Trophoblast cell (in vitro differentiated cells and primary cell): ENCODE measurements at regions not wholly inside any gene's neighbourhood (a gene's known extent, or its start where the extent isn't known, plus 50 kb on each side); places are given as distances from the start of the nearest gene placed in this dataset.
A peak's percentile ranks its signal among the peaks of the same experiment; 100 is the strongest.

Experiments
- DNase-seq, 2 donors: peaks; one replicate each; pipeline ENCODE4 v3.0.0-alpha.2; 2016
- H2AFZ ChIP-seq: 2 replicates; pipeline ENCODE4 v1.6.1; 2013; ENCODE audit warnings: low read length, moderate library complexity, mild to moderate bottlenecking; ENCODE audit not compliant: insufficient read depth, poor library complexity
- H2AK5ac ChIP-seq: 2 replicates; pipeline ENCODE4 v1.6.1; 2013; ENCODE audit warnings: mild to moderate bottlenecking, low read length
- H2BK120ac ChIP-seq: 2 replicates; pipeline ENCODE4 v1.6.1; 2013; ENCODE audit warnings: low read length, mild to moderate bottlenecking, moderate library complexity; ENCODE audit not compliant: insufficient read depth, poor library complexity
- H2BK12ac ChIP-seq: 2 replicates; pipeline ENCODE4 v1.6.1; 2013; ENCODE audit warnings: mild to moderate bottlenecking, low read length, moderate library complexity
- H2BK5ac ChIP-seq: 2 replicates; pipeline ENCODE4 v1.6.1; 2013; ENCODE audit warnings: low read length, low read depth, moderate library complexity, mild to moderate bottlenecking; ENCODE audit not compliant: poor library complexity
- H3K14ac ChIP-seq: 2 replicates; pipeline ENCODE4 v1.6.1; 2013; ENCODE audit warnings: mild to moderate bottlenecking, low read length
- H3K18ac ChIP-seq: 2 replicates; pipeline ENCODE4 v1.6.1; 2013; ENCODE audit warnings: mild to moderate bottlenecking, low read length
- H3K23ac ChIP-seq: 2 replicates; pipeline ENCODE4 v1.6.1; 2013; ENCODE audit warnings: low read length
- H3K27ac ChIP-seq: 2 replicates; pipeline ENCODE4 v1.5.1; 2013; ENCODE audit warnings: low read depth, mild to moderate bottlenecking, inconsistent platforms, low read length, moderate library complexity
- H3K27me3 ChIP-seq: 2 replicates; pipeline ENCODE4 v1.6.1; 2013; ENCODE audit warnings: inconsistent platforms, mild to moderate bottlenecking, low read length, moderate library complexity; ENCODE audit not compliant: insufficient read depth
- H3K36me3 ChIP-seq, 2 experiments: 1 replicate in 1 of 2; 2 replicates in 1 of 2; pipeline ENCODE4 v1.6.1; 2013; ENCODE audit warnings: low read length in 2 of 2, mild to moderate bottlenecking in 2 of 2, moderate library complexity in 1 of 2; ENCODE audit not compliant: insufficient read depth in 2 of 2, control insufficient read depth in 1 of 2
- H3K4ac ChIP-seq: 2 replicates; pipeline ENCODE4 v1.6.1; 2013; ENCODE audit warnings: low read depth, mild to moderate bottlenecking, low read length, moderate library complexity
- H3K4me1 ChIP-seq, 2 experiments: 1 replicate in 1 of 2; 2 replicates in 1 of 2; pipeline ENCODE4 v1.6.1; 2013; ENCODE audit warnings: low read length in 2 of 2, mild to moderate bottlenecking in 2 of 2, moderate library complexity in 1 of 2; ENCODE audit not compliant: insufficient read depth in 2 of 2, control insufficient read depth in 1 of 2
- H3K4me2 ChIP-seq: 2 replicates; pipeline ENCODE4 v1.6.1; 2013; ENCODE audit warnings: inconsistent platforms, mild to moderate bottlenecking, low read length, moderate library complexity
- H3K4me3 ChIP-seq: 2 replicates; pipeline ENCODE4 v1.5.1; 2013; ENCODE audit warnings: mild to moderate bottlenecking, low read depth, low read length, inconsistent platforms
- H3K79me1 ChIP-seq: one replicate; pipeline ENCODE4 v1.6.1; 2013; ENCODE audit warnings: low read length
- H3K79me2 ChIP-seq: 2 replicates; pipeline ENCODE4 v1.6.1; 2013; ENCODE audit warnings: low read length, mild to moderate bottlenecking; ENCODE audit not compliant: control insufficient read depth, insufficient read depth, poor library complexity
- H3K9ac ChIP-seq: 2 replicates; pipeline ENCODE4 v1.6.1; 2013; ENCODE audit warnings: mild to moderate bottlenecking, low read length
- H3K9me3 ChIP-seq: 2 replicates; pipeline ENCODE4 v1.6.1; 2013; ENCODE audit warnings: low read depth, mild to moderate bottlenecking, control low read depth, inconsistent platforms, low read length; ENCODE audit not compliant: insufficient read depth
- H4K12ac ChIP-seq: 2 replicates; pipeline ENCODE4 v1.6.1; 2013; ENCODE audit warnings: low read depth, mild to moderate bottlenecking, low read length, moderate library complexity
- H4K8ac ChIP-seq: 2 replicates; pipeline ENCODE4 v1.6.1; 2013; ENCODE audit warnings: low read depth, mild to moderate bottlenecking, low read length, moderate library complexity
- H4K91ac ChIP-seq: one replicate; pipeline ENCODE4 v1.6.1; 2013; ENCODE audit warnings: low read depth, mild to moderate bottlenecking, low read length, moderate library complexity
- WGBS: extraction: QIAGEN DNeasy Blood & Tissue Kit; methylation state at CpG from one replicate; pipeline ENCODE4 v1.1.7; 2013; ENCODE audit warnings: missing lambda C conversion rate; ENCODE audit not compliant: insufficient read length, insufficient coverage; ENCODE audit errors: extremely low coverage; 5-methylcytosine and 5-hydroxymethylcytosine counted together

- H3K9ac ChIP-seq = no peak overlapping the region
- no peak overlapping the region for H3K23ac ChIP-seq
- no peak overlapping the region for H3K4ac ChIP-seq
- H2AK5ac ChIP-seq = no peak overlapping the region
- H2BK12ac ChIP-seq = no peak overlapping the region
- H3K27ac ChIP-seq = no peak overlapping the region
- no CpG with 5 or more reads among the region's 2 CpGs for WGBS
- no peak overlapping the region for H3K14ac ChIP-seq
- H4K12ac ChIP-seq = no peak overlapping the region
- peaks cover 0 to 4% of the 10 kb centered on the region in 2 experiments for H3K4me1 ChIP-seq
- no peak overlapping the region for H3K4me2 ChIP-seq
- no peak overlapping the region for H2BK120ac ChIP-seq
- no peak overlapping the region for H3K4me3 ChIP-seq
- no peak overlapping the region for H4K8ac ChIP-seq
- no peak overlapping the region for H3K18ac ChIP-seq
- no peaks in the 10 kb centered on the region for H3K79me1 ChIP-seq
- H3K36me3 ChIP-seq = no peaks in the 10 kb centered on the region
- no peaks in the 10 kb centered on the region for H3K79me2 ChIP-seq
- no peak for DNase-seq
- H3K27me3 ChIP-seq = no peaks in the 10 kb centered on the region
- H2AFZ ChIP-seq = no peak overlapping the region
- H2BK5ac ChIP-seq = no peak overlapping the region
- H4K91ac ChIP-seq = no peak overlapping the region
- no peaks in the 10 kb centered on the region for H3K9me3 ChIP-seq
Measured at GRCh38 chr6:14742171-14742570, 503.7 kb upstream of the JARID2 start.

GRCh38 chr6:14742680-14743079, 503.2 kb upstream of the JARID2 start:
- Histone ChIP-seq H3K9ac (no peak overlapping the region), H2BK120ac (no peak overlapping the region)

GRCh38 chr6:14743144-14743473, 502.8 kb upstream of the JARID2 start:
- DNase-seq = no peak
- Histone ChIP-seq H3K27me3 (no peaks in the 10 kb centered on the region), H3K23ac (no peak overlapping the region), H3K4me2 (no peak overlapping the region), H4K91ac (peak overlapping the region; percentile 45), H2BK5ac (no peak overlapping the region), H4K12ac (no peak overlapping the region), H2BK12ac (peak overlapping the region; percentile 21), H2AFZ (no peak overlapping the region), H3K18ac (no peak overlapping the region), H4K8ac (no peak overlapping the region), H2BK120ac (no peak overlapping the region), H3K4me1 (peaks cover 0 to 2% of the 10 kb centered on the region in 2 experiments), H3K79me2 (no peaks in the 10 kb centered on the region), H3K4ac (no peak overlapping the region), H3K79me1 (no peaks in the 10 kb centered on the region), H3K9me3 (no peaks in the 10 kb centered on the region), H3K4me3 (no peak overlapping the region), H3K27ac (no peak overlapping the region), H3K14ac (no peak overlapping the region), H3K9ac (no peak overlapping the region), H2AK5ac (no peak overlapping the region), H3K36me3 (no peaks in the 10 kb centered on the region)
- no CpG with 5 or more reads among the region's 2 CpGs for WGBS

More at GRCh38 chr6:14742680-14743079, 503.2 kb upstream of the JARID2 start:
- Histone ChIP-seq H3K36me3 (no peaks in the 10 kb centered on the region), H3K18ac (no peak overlapping the region), H3K4me1 (peaks cover 0 to 2% of the 10 kb centered on the region in 2 experiments), H2BK5ac (no peak overlapping the region), H3K23ac (no peak overlapping the region), H2AK5ac (no peak overlapping the region), H3K79me2 (no peaks in the 10 kb centered on the region), H3K4me3 (no peak overlapping the region), H3K4me2 (no peak overlapping the region), H4K12ac (no peak overlapping the region), H2AFZ (no peak overlapping the region), H3K79me1 (no peaks in the 10 kb centered on the region), H2BK12ac (no peak overlapping the region), H3K9me3 (no peaks in the 10 kb centered on the region), H3K14ac (no peak overlapping the region), H3K27ac (no peak overlapping the region), H3K27me3 (no peaks in the 10 kb centered on the region), H4K91ac (no peak overlapping the region), H4K8ac (no peak overlapping the region), H3K4ac (no peak overlapping the region)
- WGBS = no CpG with 5 or more reads among the region's 5 CpGs
- no peak for DNase-seq

- Histone ChIP-seq H2AK5ac (no peak overlapping the region), H3K23ac (no peak overlapping the region), H4K12ac (no peak overlapping the region), H3K79me1 (no peaks in the 10 kb centered on the region), H3K4me3 (no peak overlapping the region), H3K18ac (no peak overlapping the region), H3K14ac (no peak overlapping the region), H3K9me3 (no peaks in the 10 kb centered on the region), H3K4me2 (no peak overlapping the region), H2BK5ac (no peak overlapping the region), H3K79me2 (no peaks in the 10 kb centered on the region), H4K8ac (no peak overlapping the region), H3K27ac (peak overlapping the region; percentile 43), H3K4ac (no peak overlapping the region), H2AFZ (no peak overlapping the region), H3K9ac (no peak overlapping the region), H2BK12ac (peak overlapping the region; percentile 21), H4K91ac (peak overlapping the region; percentile 45), H3K36me3 (no peaks in the 10 kb centered on the region), H3K27me3 (no peaks in the 10 kb centered on the region), H3K4me1 (peaks cover 0 to 2% of the 10 kb centered on the region in 2 experiments), H2BK120ac (peak overlapping the region; percentile 49)
- peak; percentile 95 to 96 for DNase-seq
- no CpG with 5 or more reads among the region's 7 CpGs for WGBS
Measured at GRCh38 chr6:14743474-14744211, 502.2 kb upstream of the JARID2 start.
